ENCODE measurements at regions not wholly inside any gene's neighbourhood (a gene's known extent, or its start where the extent isn't known, plus 50 kb on each side); places are given as distances from the start of the nearest gene placed in this dataset.

DNA sequence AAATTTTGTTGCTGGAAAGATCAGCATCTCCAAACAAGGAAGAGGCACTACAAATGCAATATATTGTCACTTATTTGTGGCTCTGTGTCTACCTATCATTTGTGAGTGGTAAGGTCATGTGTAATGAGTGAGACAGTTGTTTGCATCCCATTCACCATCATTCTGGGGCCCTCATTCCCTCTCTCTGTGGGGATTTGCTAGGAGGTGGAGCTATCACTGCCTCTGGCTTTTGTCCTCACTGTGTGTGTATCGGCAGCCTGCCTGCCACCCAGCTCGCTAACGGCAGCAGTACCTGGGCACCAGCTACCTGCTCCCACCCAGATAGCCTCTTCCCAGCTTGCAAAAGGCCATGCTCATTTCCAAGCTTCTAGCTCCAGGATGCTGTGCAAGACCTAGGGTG is 379.2 kb upstream of the ZFHX3 start:
- RAD21 ChIA-PET (ENCODE audit: low non-redundant PET in 1 of 2, low total read pairs in 2 of 2, uncharacterized antibody in 2 of 2, unreplicated experiment in 2 of 2), result no interaction called here
- Histone ChIP-seq H3K4me3 (replicated peaks in 1 of 2; ENCODE audit: low read depth in 1 of 2, low read length in 2 of 2) (no peak overlapping the region), H3K27ac (ENCODE audit: low read depth, low read length) (no peak overlapping the region), H3K9ac (ENCODE audit: low read length) (no peak overlapping the region), H3K4me1 (ENCODE audit: control insufficient read depth in 1 of 2, insufficient read depth in 2 of 2, low read length in 2 of 2) (no peaks in the 10 kb centered on the region), H4K20me1 (ENCODE audit: insufficient read depth) (no peaks in the 10 kb centered on the region), H3K9me2 (ENCODE audit: insufficient read depth) (no peaks in the 10 kb centered on the region), H3K36me3 (ENCODE audit: control insufficient read depth in 1 of 2, insufficient read depth in 2 of 2, low read length in 2 of 2) (no peaks in the 10 kb centered on the region), H2AFZ (ENCODE audit: low read depth, low read length, poor library complexity, severe bottlenecking) (no peak overlapping the region), H3K4me2 (ENCODE audit: low read length) (no peak overlapping the region), H3K9me3 (ENCODE audit: control insufficient read depth in 1 of 2, insufficient read depth in 1 of 2, low read depth in 1 of 2, low read length in 2 of 2) (no peaks in the 10 kb centered on the region), H3K79me2 (ENCODE audit: insufficient read depth, low read length) (no peaks in the 10 kb centered on the region), H3K27me3 (ENCODE audit: insufficient read depth, low read length) (peaks cover 26% of the 10 kb centered on the region)
- BruUV-seq (replicated peaks), result no TSS peak
- CTCF ChIA-PET, result no interaction called here
- POLR2A ChIA-PET, result no interaction called here
- TF ChIP-seq ZFX (IDR thresholded peaks at IDR 0.05) (no peak), SRF (IDR thresholded peaks at IDR 0.05; ENCODE audit: low read depth) (no peak), CEBPB (IDR thresholded peaks at IDR 0.05; ENCODE audit: low read depth) (no peak), YY1 (IDR thresholded peaks at IDR 0.05; ENCODE audit: extremely low read depth, insufficient replicate concordance, low read depth, low read length) (no peak), EGR1 (IDR thresholded peaks at IDR 0.05; ENCODE audit: low read depth) (no peak)
- ATAC-seq (no peak), DNase-seq (ENCODE audit: low read depth, low spot score) (no peak)
- intact Hi-C loops (cut with micrococcal nuclease), result no loop called here

DNA sequence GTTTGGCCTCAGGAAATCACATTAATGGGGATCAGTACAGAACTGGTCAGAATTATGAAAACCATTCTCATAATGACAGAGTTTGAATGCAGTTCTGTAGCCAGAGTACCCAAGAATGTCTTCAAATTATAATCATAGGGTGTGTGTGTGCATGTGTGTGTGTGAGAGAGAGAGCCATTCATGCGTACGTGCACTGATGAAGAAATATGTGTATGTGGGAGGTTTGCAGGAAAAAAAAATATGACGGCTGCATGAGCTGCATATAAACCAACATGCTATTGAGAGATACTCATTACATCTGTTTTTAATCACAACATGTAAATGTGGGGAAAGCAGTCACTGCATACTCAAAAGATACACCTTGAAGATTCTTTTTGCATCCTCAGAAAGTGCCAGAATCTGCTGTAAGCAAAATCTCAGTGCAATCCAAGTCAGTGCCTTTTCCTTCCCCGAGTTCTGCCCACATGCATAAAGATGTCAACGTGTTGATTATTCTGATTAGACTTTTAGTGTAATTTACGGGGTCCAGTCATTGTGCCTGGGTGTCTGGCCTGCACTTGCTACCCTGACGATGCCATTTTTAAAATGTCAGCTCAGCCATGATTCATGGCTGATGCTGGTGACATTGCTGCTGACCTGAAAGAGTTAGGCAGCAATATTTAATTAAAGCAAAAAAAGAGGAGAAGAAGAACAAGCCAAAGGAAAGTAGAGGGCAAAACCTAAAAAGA is 378.7 kb upstream of the ZFHX3 start:
- no peak overlapping the region for H3K27ac ChIP-seq (ENCODE audit: low read depth, low read length)
- CTCF ChIA-PET, result no interaction called here
- intact Hi-C loops (cut with micrococcal nuclease), result no loop called here

More for the DNA sequence above, 378.7 kb upstream of the ZFHX3 start:
- H3K4me2 ChIP-seq (ENCODE audit: low read length), result no peak overlapping the region
- H4K20me1 ChIP-seq (ENCODE audit: insufficient read depth), result no peaks in the 10 kb centered on the region
- H3K9ac ChIP-seq (ENCODE audit: low read length), result no peak overlapping the region
- H3K4me3 ChIP-seq (replicated peaks in 1 of 2; ENCODE audit: low read depth in 1 of 2, low read length in 2 of 2), result no peak overlapping the region
- no peaks in the 10 kb centered on the region for H3K79me2 ChIP-seq (ENCODE audit: insufficient read depth, low read length)
- no peaks in the 10 kb centered on the region for H3K36me3 ChIP-seq (ENCODE audit: control insufficient read depth in 1 of 2, insufficient read depth in 2 of 2, low read length in 2 of 2)
- peaks cover 30% of the 10 kb centered on the region for H3K27me3 ChIP-seq (ENCODE audit: insufficient read depth, low read length)
- no peaks in the 10 kb centered on the region for H3K9me2 ChIP-seq (ENCODE audit: insufficient read depth)
- RAD21 ChIA-PET (ENCODE audit: low non-redundant PET in 1 of 2, low total read pairs in 2 of 2, uncharacterized antibody in 2 of 2, unreplicated experiment in 2 of 2), result no interaction called here
- DNase-seq (ENCODE audit: low read depth, low spot score) (no peak), ATAC-seq (no peak)
- TF ChIP-seq ZBTB33 (IDR thresholded peaks at IDR 0.05; ENCODE audit: extremely low read depth, insufficient replicate concordance, low read length), result no peak
- no peak for TF ChIP-seq SP1 (IDR thresholded peaks at IDR 0.05; ENCODE audit: low read depth)
- no peak for TF ChIP-seq REST (IDR thresholded peaks at IDR 0.05; ENCODE audit: low read depth)
- TF ChIP-seq POLR2AphosphoS5 (IDR thresholded peaks at IDR 0.05; ENCODE audit: low read depth, low read length), result no peak
- TF ChIP-seq TCF7L2 (IDR thresholded peaks at IDR 0.05; ENCODE audit: borderline replicate concordance, extremely low read depth, insufficient read depth, insufficient read length), result no peak
- TF ChIP-seq ZFX (IDR thresholded peaks at IDR 0.05), result no peak
- BruUV-seq (replicated peaks), result no TSS peak
- H3K9me3 ChIP-seq (ENCODE audit: control insufficient read depth in 1 of 2, insufficient read depth in 1 of 2, low read depth in 1 of 2, low read length in 2 of 2), result no peaks in the 10 kb centered on the region
- POLR2A ChIA-PET, result no interaction called here
- H2AFZ ChIP-seq (ENCODE audit: low read depth, low read length, poor library complexity, severe bottlenecking), result no peak overlapping the region
- no peaks in the 10 kb centered on the region for H3K4me1 ChIP-seq (ENCODE audit: control insufficient read depth in 1 of 2, insufficient read depth in 2 of 2, low read length in 2 of 2)
